ENCODE measurements at regions not wholly inside any gene's neighbourhood (a gene's known extent, or its start where the extent isn't known, plus 50 kb on each side); places are given as distances from the start of the nearest gene placed in this dataset.

- TF ChIP-seq GATA3 (IDR thresholded peaks at IDR 0.05; ENCODE audit: low read depth, low read length) (no peak), GATA2 (IDR thresholded peaks at IDR 0.05; ENCODE audit: low read depth, low read length) (no peak)
These were observed 258.7 kb downstream of the LRFN2 start for GRCh38 chr6:40328386-40328985.

Measured in SH-SY5Y (cell line).